ENCODE measurements at regions not wholly inside any gene's neighbourhood (a gene's known extent, or its start where the extent isn't known, plus 50 kb on each side); places are given as distances from the start of the nearest gene placed in this dataset.
"Not testable (repeated sequence)": the region's sequence is repeated elsewhere in the genome, so short reads cannot be mapped to it uniquely, and the experiment has no call there.

GRCh38 chr21:15204970-15205286 is 140.1 kb upstream of the NRIP1 start:
- Histone ChIP-seq H3K9me3 (ENCODE audit: control insufficient read depth in 1 of 2, low read length in 2 of 2) (no peaks in the 10 kb centered on the region), H3K27me3 (ENCODE audit: low read depth, low read length) (no peaks in the 10 kb centered on the region), H3K4me3 (ENCODE audit: low read depth in 1 of 2, low read length in 2 of 2) (no peak overlapping the region), H3K4me1 (ENCODE audit: control insufficient read depth in 1 of 2, insufficient read depth in 2 of 2, low read length in 2 of 2) (no peaks in the 10 kb centered on the region), H3K36me3 (ENCODE audit: control insufficient read depth in 1 of 2, insufficient read depth in 2 of 2, low read length in 2 of 2) (no peaks in the 10 kb centered on the region), H3K27ac (ENCODE audit: low read length) (no peak overlapping the region)

GRCh38 chr21:15206514-15206913 is 141.7 kb upstream of the NRIP1 start:
- Histone ChIP-seq H3K27ac (ENCODE audit: low read length) (no peak overlapping the region), H3K27me3 (ENCODE audit: low read depth, low read length) (no peaks in the 10 kb centered on the region), H3K4me1 (ENCODE audit: control insufficient read depth in 1 of 2, insufficient read depth in 2 of 2, low read length in 2 of 2) (no peaks in the 10 kb centered on the region), H3K36me3 (ENCODE audit: control insufficient read depth in 1 of 2, insufficient read depth in 2 of 2, low read length in 2 of 2) (no peaks in the 10 kb centered on the region), H3K4me3 (ENCODE audit: low read depth in 1 of 2, low read length in 2 of 2) (no peak overlapping the region), H3K9me3 (ENCODE audit: control insufficient read depth in 1 of 2, low read length in 2 of 2) (no peaks in the 10 kb centered on the region)

- no peaks in the 10 kb centered on the region for H3K9me3 ChIP-seq (ENCODE audit: control insufficient read depth in 1 of 2, low read length in 2 of 2)
- H3K4me3 ChIP-seq (ENCODE audit: low read depth in 1 of 2, low read length in 2 of 2) = no peak overlapping the region
- no peaks in the 10 kb centered on the region for H3K36me3 ChIP-seq (ENCODE audit: control insufficient read depth in 1 of 2, insufficient read depth in 2 of 2, low read length in 2 of 2)
- no peak overlapping the region for H3K27ac ChIP-seq (ENCODE audit: low read length)
- H3K27me3 ChIP-seq (ENCODE audit: low read depth, low read length) = no peaks in the 10 kb centered on the region
- H3K4me1 ChIP-seq (ENCODE audit: control insufficient read depth in 1 of 2, insufficient read depth in 2 of 2, low read length in 2 of 2) = no peaks in the 10 kb centered on the region
Measured at GRCh38 chr21:15207231-15207630, 142.4 kb upstream of the NRIP1 start.

- H3K27me3 ChIP-seq (ENCODE audit: low read depth, low read length) = no peaks in the 10 kb centered on the region
- no peaks in the 10 kb centered on the region for H3K9me3 ChIP-seq (ENCODE audit: control insufficient read depth in 1 of 2, low read length in 2 of 2)
- no peak overlapping the region for H3K27ac ChIP-seq (ENCODE audit: low read length)
- no peaks in the 10 kb centered on the region for H3K4me1 ChIP-seq (ENCODE audit: control insufficient read depth in 1 of 2, insufficient read depth in 2 of 2, low read length in 2 of 2)
- no peak overlapping the region for H3K4me3 ChIP-seq (ENCODE audit: low read depth in 1 of 2, low read length in 2 of 2)
- no peaks in the 10 kb centered on the region for H3K36me3 ChIP-seq (ENCODE audit: control insufficient read depth in 1 of 2, insufficient read depth in 2 of 2, low read length in 2 of 2)
Measured at GRCh38 chr21:15207635-15208370, 143.0 kb upstream of the NRIP1 start.

- no peaks in the 10 kb centered on the region for H3K4me1 ChIP-seq (ENCODE audit: control insufficient read depth in 1 of 2, insufficient read depth in 2 of 2, low read length in 2 of 2)
- no peak overlapping the region for H3K27ac ChIP-seq (ENCODE audit: low read length)
Measured at GRCh38 chr21:15208786-15209185, 144.0 kb upstream of the NRIP1 start.

GRCh38 chr21:15209224-15209623 is 144.4 kb upstream of the NRIP1 start:
- H3K9me3 ChIP-seq (ENCODE audit: control insufficient read depth in 1 of 2, low read length in 2 of 2) = no peaks in the 10 kb centered on the region
- H3K27ac ChIP-seq (ENCODE audit: low read length) = no peak overlapping the region
- H3K36me3 ChIP-seq (ENCODE audit: control insufficient read depth in 1 of 2, insufficient read depth in 2 of 2, low read length in 2 of 2) = no peaks in the 10 kb centered on the region
- no peak overlapping the region for H3K4me3 ChIP-seq (ENCODE audit: low read depth in 1 of 2, low read length in 2 of 2)
- H3K27me3 ChIP-seq (ENCODE audit: low read depth, low read length) = no peaks in the 10 kb centered on the region
- no peaks in the 10 kb centered on the region for H3K4me1 ChIP-seq (ENCODE audit: control insufficient read depth in 1 of 2, insufficient read depth in 2 of 2, low read length in 2 of 2)

More at GRCh38 chr21:15208786-15209185, 144.0 kb upstream of the NRIP1 start:
- Histone ChIP-seq H3K27me3 (ENCODE audit: low read depth, low read length) (no peaks in the 10 kb centered on the region), H3K4me3 (ENCODE audit: low read depth in 1 of 2, low read length in 2 of 2) (no peak overlapping the region), H3K9me3 (ENCODE audit: control insufficient read depth in 1 of 2, low read length in 2 of 2) (no peaks in the 10 kb centered on the region), H3K36me3 (ENCODE audit: control insufficient read depth in 1 of 2, insufficient read depth in 2 of 2, low read length in 2 of 2) (no peaks in the 10 kb centered on the region)

- Histone ChIP-seq H3K9me3 (ENCODE audit: control insufficient read depth in 1 of 2, low read length in 2 of 2) (no peaks in the 10 kb centered on the region), H3K36me3 (ENCODE audit: control insufficient read depth in 1 of 2, insufficient read depth in 2 of 2, low read length in 2 of 2) (no peaks in the 10 kb centered on the region), H3K4me1 (ENCODE audit: control insufficient read depth in 1 of 2, insufficient read depth in 2 of 2, low read length in 2 of 2) (no peaks in the 10 kb centered on the region), H3K27ac (ENCODE audit: low read length) (no peak overlapping the region), H3K27me3 (ENCODE audit: low read depth, low read length) (no peaks in the 10 kb centered on the region), H3K4me3 (ENCODE audit: low read depth in 1 of 2, low read length in 2 of 2) (no peak overlapping the region)
Measured at GRCh38 chr21:15210235-15210678, 145.5 kb upstream of the NRIP1 start.

- H3K4me1 ChIP-seq (ENCODE audit: control insufficient read depth in 1 of 2, insufficient read depth in 2 of 2, low read length in 2 of 2) = no peaks in the 10 kb centered on the region
- no peaks in the 10 kb centered on the region for H3K27me3 ChIP-seq (ENCODE audit: low read depth, low read length)
- H3K27ac ChIP-seq (ENCODE audit: low read length) = no peak overlapping the region
- H3K36me3 ChIP-seq (ENCODE audit: control insufficient read depth in 1 of 2, insufficient read depth in 2 of 2, low read length in 2 of 2) = no peaks in the 10 kb centered on the region
- no peak overlapping the region for H3K4me3 ChIP-seq (ENCODE audit: low read depth in 1 of 2, low read length in 2 of 2)
- no peaks in the 10 kb centered on the region for H3K9me3 ChIP-seq (ENCODE audit: control insufficient read depth in 1 of 2, low read length in 2 of 2)
Measured at GRCh38 chr21:15211491-15212133, 146.8 kb upstream of the NRIP1 start.

GRCh38 chr21:15212206-15212605 is 147.4 kb upstream of the NRIP1 start:
- Histone ChIP-seq H3K27ac (ENCODE audit: low read length) (no peak overlapping the region), H3K4me3 (ENCODE audit: low read depth in 1 of 2, low read length in 2 of 2) (no peak overlapping the region), H3K4me1 (ENCODE audit: control insufficient read depth in 1 of 2, insufficient read depth in 2 of 2, low read length in 2 of 2) (no peaks in the 10 kb centered on the region)

GRCh38 chr21:15218476-15218875 is 153.7 kb upstream of the NRIP1 start:
- H3K27me3 ChIP-seq (ENCODE audit: low read depth, low read length); H3K4me3 ChIP-seq (ENCODE audit: low read depth in 1 of 2, low read length in 2 of 2); H3K36me3 ChIP-seq (ENCODE audit: control insufficient read depth in 1 of 2, insufficient read depth in 2 of 2, low read length in 2 of 2); H3K9me3 ChIP-seq (ENCODE audit: control insufficient read depth in 1 of 2, low read length in 2 of 2); H3K27ac ChIP-seq (ENCODE audit: low read length); H3K4me1 ChIP-seq (ENCODE audit: control insufficient read depth in 1 of 2, insufficient read depth in 2 of 2, low read length in 2 of 2): not testable (repeated sequence)

More at GRCh38 chr21:15212206-15212605, 147.4 kb upstream of the NRIP1 start:
- Histone ChIP-seq H3K27me3 (ENCODE audit: low read depth, low read length) (no peaks in the 10 kb centered on the region), H3K9me3 (ENCODE audit: control insufficient read depth in 1 of 2, low read length in 2 of 2) (no peaks in the 10 kb centered on the region), H3K36me3 (ENCODE audit: control insufficient read depth in 1 of 2, insufficient read depth in 2 of 2, low read length in 2 of 2) (no peaks in the 10 kb centered on the region)

- Histone ChIP-seq H3K36me3 (ENCODE audit: control insufficient read depth in 1 of 2, insufficient read depth in 2 of 2, low read length in 2 of 2) (no peaks in the 10 kb centered on the region), H3K27me3 (ENCODE audit: low read depth, low read length) (no peaks in the 10 kb centered on the region), H3K27ac (ENCODE audit: low read length) (no peak overlapping the region), H3K9me3 (ENCODE audit: control insufficient read depth in 1 of 2, low read length in 2 of 2) (no peaks in the 10 kb centered on the region), H3K4me1 (ENCODE audit: control insufficient read depth in 1 of 2, insufficient read depth in 2 of 2, low read length in 2 of 2) (peaks cover 0 to 7% of the 10 kb centered on the region in 2 donors), H3K4me3 (ENCODE audit: low read depth in 1 of 2, low read length in 2 of 2) (no peak overlapping the region)
Measured at GRCh38 chr21:15219039-15219438, 154.2 kb upstream of the NRIP1 start.

- H3K27ac ChIP-seq (ENCODE audit: low read length) = no peak overlapping the region
- H3K4me1 ChIP-seq (ENCODE audit: control insufficient read depth in 1 of 2, insufficient read depth in 2 of 2, low read length in 2 of 2) = peaks cover 0 to 7% of the 10 kb centered on the region in 2 donors
- no peaks in the 10 kb centered on the region for H3K36me3 ChIP-seq (ENCODE audit: control insufficient read depth in 1 of 2, insufficient read depth in 2 of 2, low read length in 2 of 2)
- no peaks in the 10 kb centered on the region for H3K27me3 ChIP-seq (ENCODE audit: low read depth, low read length)
- H3K9me3 ChIP-seq (ENCODE audit: control insufficient read depth in 1 of 2, low read length in 2 of 2) = no peaks in the 10 kb centered on the region
- H3K4me3 ChIP-seq (ENCODE audit: low read depth in 1 of 2, low read length in 2 of 2) = no peak overlapping the region
Measured at GRCh38 chr21:15219894-15220293, 155.1 kb upstream of the NRIP1 start.

All from muscle layer of duodenum (tissue), 2 donors.